ENCODE measurements at regions not wholly inside any gene's neighbourhood (a gene's known extent, or its start where the extent isn't known, plus 50 kb on each side); places are given as distances from the start of the nearest gene placed in this dataset.

GRCh38 chr18:38576916-38577315, 1011.3 kb upstream of the CELF4 start:
- H3K4me3 ChIP-seq, result no peak overlapping the region
- FAIRE-seq, result no peak
- ChIA-PET POLR2A (no interaction called here), SMC1A (ENCODE audit: uncharacterized antibody, unreplicated experiment) (interaction anchor here (0.9 to 1.3 kb wide), 2 partner anchors 13 to 34 kb away, joined by 3 to 4 read pairs; no protein-coding TSS in a partner anchor), CTCF (no interaction called here), RAD21 (ENCODE audit: unreplicated experiment) (no interaction called here)
- no peak overlapping the region for H3K9ac ChIP-seq (ENCODE audit: control insufficient read depth, insufficient read depth, low read length)
- H3K27me3 ChIP-seq (replicated peaks in 1 of 2; ENCODE audit: control insufficient read depth in 2 of 2, insufficient read depth in 2 of 2, low read length in 1 of 2), result no peaks in the 10 kb centered on the region
- in situ Hi-C loops (cut with MboI) (no loop called here), intact Hi-C loops (cut with micrococcal nuclease; ENCODE audit: unreplicated experiment) (no loop called here)
- no peaks in the 10 kb centered on the region for H3K4me1 ChIP-seq (ENCODE audit: control insufficient read depth, insufficient read depth, low read length)
- no TSS peak for BruUV-seq (replicated peaks)
- WGBS (ENCODE audit: insufficient coverage, insufficient replicate concordance, low lambda C conversion rate, missing lambda C conversion rate), result 50% methylated on average over 4 of the region's 4 CpGs
- no peaks in the 10 kb centered on the region; the same call in 1 of the 3 replicates for H3K9me3 ChIP-seq (replicated peaks; ENCODE audit: control insufficient read depth, insufficient read depth, low read length)
- ATAC-seq, result no peak
- no peak overlapping the region for H3K4me2 ChIP-seq (ENCODE audit: control insufficient read depth, insufficient read depth)
- H3K27ac ChIP-seq (ENCODE audit: control insufficient read depth, insufficient read depth), result no peak overlapping the region
- no peaks in the 10 kb centered on the region for H3K36me3 ChIP-seq (ENCODE audit: control insufficient read depth in 2 of 2, insufficient read depth in 2 of 2, low read length in 1 of 2)
- H4K20me1 ChIP-seq (ENCODE audit: control insufficient read depth, insufficient read depth), result no peaks in the 10 kb centered on the region
- no peak for DNase-seq (ENCODE audit: low read depth, low spot score)
- H3K79me2 ChIP-seq (ENCODE audit: control insufficient read depth, insufficient read depth, low read length), result no peaks in the 10 kb centered on the region
- H2AFZ ChIP-seq (ENCODE audit: control insufficient read depth, low read depth, low read length), result no peak overlapping the region
- TF ChIP-seq RFX5 (IDR thresholded peaks at IDR 0.05; ENCODE audit: low read depth, low read length), result no peak
- peak; percentile 68; the same call in 1 of the 2 replicates for TF ChIP-seq RAD51 (IDR thresholded peaks at IDR 0.05)

- ChIA-PET RAD21 (ENCODE audit: unreplicated experiment) (no interaction called here), SMC1A (ENCODE audit: uncharacterized antibody, unreplicated experiment) (interaction anchor here (1.3 kb wide), 1 partner anchor 35 kb away, joined by 3 read pairs; no protein-coding TSS in a partner anchor), POLR2A (no interaction called here), CTCF (no interaction called here)
- no peak overlapping the region for H3K9ac ChIP-seq (ENCODE audit: control insufficient read depth, insufficient read depth, low read length)
- H2AFZ ChIP-seq (ENCODE audit: control insufficient read depth, low read depth, low read length), result no peak overlapping the region
- H3K27ac ChIP-seq (ENCODE audit: control insufficient read depth, insufficient read depth), result no peak overlapping the region
- H3K27me3 ChIP-seq (replicated peaks in 1 of 2; ENCODE audit: control insufficient read depth in 2 of 2, insufficient read depth in 2 of 2, low read length in 1 of 2), result no peaks in the 10 kb centered on the region
- intact Hi-C loops (cut with micrococcal nuclease; ENCODE audit: unreplicated experiment), result no loop called here
- no peaks in the 10 kb centered on the region for H4K20me1 ChIP-seq (ENCODE audit: control insufficient read depth, insufficient read depth)
- no peaks in the 10 kb centered on the region for H3K79me2 ChIP-seq (ENCODE audit: control insufficient read depth, insufficient read depth, low read length)
- no peak for ATAC-seq
- TF ChIP-seq CEBPB (IDR thresholded peaks at IDR 0.05; ENCODE audit: borderline replicate concordance in 1 of 2, low read depth in 2 of 2, low read length in 2 of 2) (no peak), MAX (IDR thresholded peaks at IDR 0.05; ENCODE audit: low read depth, low read length) (no peak)
- H3K4me1 ChIP-seq (ENCODE audit: control insufficient read depth, insufficient read depth, low read length), result no peaks in the 10 kb centered on the region
- FAIRE-seq, result no peak
- BruUV-seq (replicated peaks), result no TSS peak
- WGBS (ENCODE audit: insufficient coverage, insufficient replicate concordance, low lambda C conversion rate, missing lambda C conversion rate), result 12% methylated on average over 1 of the region's 1 CpG
- no peak for DNase-seq (ENCODE audit: low read depth, low spot score)
- H3K4me2 ChIP-seq (ENCODE audit: control insufficient read depth, insufficient read depth), result no peak overlapping the region
- H3K9me3 ChIP-seq (replicated peaks; ENCODE audit: control insufficient read depth, insufficient read depth, low read length), result no peaks in the 10 kb centered on the region; the same call in 1 of the 3 replicates
- no peaks in the 10 kb centered on the region for H3K36me3 ChIP-seq (ENCODE audit: control insufficient read depth in 2 of 2, insufficient read depth in 2 of 2, low read length in 1 of 2)
- in situ Hi-C loops (cut with MboI), result no loop called here
- H3K4me3 ChIP-seq, result no peak overlapping the region
Observed at GRCh38 chr18:38576349-38576748, 1010.8 kb upstream of the CELF4 start.

Measured in GM12878 (cell line).